ENCODE measurements at regions not wholly inside any gene's neighbourhood (a gene's known extent, or its start where the extent isn't known, plus 50 kb on each side); places are given as distances from the start of the nearest gene placed in this dataset.
"Not testable (repeated sequence)": the region's sequence is repeated elsewhere in the genome, so short reads cannot be mapped to it uniquely, and the experiment has no call there.

- intact Hi-C loops (cut with DNase I), result no loop called here
- ATAC-seq (no peak), DNase-seq (ENCODE audit: missing footprints) (no peak)
Measured at GRCh38 chr6:94902974-94903628, 674.2 kb upstream of the MANEA start.

- no peak for ATAC-seq
- no peak for DNase-seq (ENCODE audit: missing footprints)
- intact Hi-C loops (cut with DNase I), result no loop called here
Measured at GRCh38 chr6:94899191-94899590, 678.1 kb upstream of the MANEA start.

GRCh38 chr6:94894300-94894699, 683.0 kb upstream of the MANEA start:
- DNase-seq (ENCODE audit: missing footprints) (no peak), ATAC-seq (no peak)
- intact Hi-C loops (cut with DNase I), result no loop called here

GRCh38 chr6:94893327-94893726, 684.0 kb upstream of the MANEA start:
- intact Hi-C loops (cut with DNase I), result no loop called here
- DNase-seq (ENCODE audit: missing footprints), result no peak
- no peak for ATAC-seq

GRCh38 chr6:94873819-94874218, 703.5 kb upstream of the MANEA start:
- DNase-seq (ENCODE audit: missing footprints); ATAC-seq; intact Hi-C loops (cut with DNase I): not testable (repeated sequence)

GRCh38 chr6:94862112-94862511, 715.2 kb upstream of the MANEA start:
- DNase-seq (ENCODE audit: missing footprints) (no peak), ATAC-seq (no peak)
- intact Hi-C loops (cut with DNase I), result no loop called here

- DNase-seq (ENCODE audit: missing footprints), result no peak
- intact Hi-C loops (cut with DNase I), result no loop called here
- no peak for ATAC-seq
Measured at GRCh38 chr6:94859924-94860323, 717.4 kb upstream of the MANEA start.

- intact Hi-C loops (cut with DNase I); DNase-seq (ENCODE audit: missing footprints); ATAC-seq: not testable (repeated sequence)
Measured at GRCh38 chr6:94856999-94857398, 720.3 kb upstream of the MANEA start.

GRCh38 chr6:94851329-94851728, 726.0 kb upstream of the MANEA start:
- DNase-seq (ENCODE audit: missing footprints); ATAC-seq; intact Hi-C loops (cut with DNase I): not testable (repeated sequence)

GRCh38 chr6:94845742-94846141, 731.6 kb upstream of the MANEA start:
- intact Hi-C loops (cut with DNase I), result no loop called here
- DNase-seq (ENCODE audit: missing footprints) (no peak), ATAC-seq (no peak)

GRCh38 chr6:94835264-94835663, 742.1 kb upstream of the MANEA start:
- intact Hi-C loops (cut with DNase I), result no loop called here
- no peak for DNase-seq (ENCODE audit: missing footprints)
- no peak for ATAC-seq

- intact Hi-C loops (cut with DNase I), result no loop called here
- DNase-seq (ENCODE audit: missing footprints) (no peak), ATAC-seq (no peak)
Measured at GRCh38 chr6:94813806-94814205, 763.5 kb upstream of the MANEA start.

- intact Hi-C loops (cut with DNase I), result no loop called here
- DNase-seq (ENCODE audit: missing footprints) (no peak), ATAC-seq (no peak)
Measured at GRCh38 chr6:94801344-94801743, 776.0 kb upstream of the MANEA start.

GRCh38 chr6:94785514-94785913, 791.8 kb upstream of the MANEA start:
- intact Hi-C loops (cut with DNase I), result no loop called here
- DNase-seq (ENCODE audit: missing footprints) (no peak), ATAC-seq (no peak)

GRCh38 chr6:94785081-94785480, 792.3 kb upstream of the MANEA start:
- DNase-seq (ENCODE audit: missing footprints); intact Hi-C loops (cut with DNase I); ATAC-seq: not testable (repeated sequence)

GRCh38 chr6:94769197-94769596, 808.1 kb upstream of the MANEA start:
- DNase-seq (ENCODE audit: missing footprints) (no peak), ATAC-seq (no peak)
- intact Hi-C loops (cut with DNase I), result no loop called here

- DNase-seq (ENCODE audit: missing footprints) (no peak), ATAC-seq (no peak)
- intact Hi-C loops (cut with DNase I), result no loop called here
Measured at GRCh38 chr6:94751641-94752329, 825.5 kb upstream of the MANEA start.

- ATAC-seq, result no peak
- DNase-seq (ENCODE audit: missing footprints), result no peak
- intact Hi-C loops (cut with DNase I), result no loop called here
Measured at GRCh38 chr6:94736236-94736635, 841.1 kb upstream of the MANEA start.

- DNase-seq (ENCODE audit: missing footprints), result no peak
- no peak for ATAC-seq
- intact Hi-C loops (cut with DNase I), result no loop called here
Measured at GRCh38 chr6:94735270-94735669, 842.1 kb upstream of the MANEA start.

GRCh38 chr6:94734751-94735150, 842.6 kb upstream of the MANEA start:
- ATAC-seq, result no peak
- intact Hi-C loops (cut with DNase I), result no loop called here
- no peak for DNase-seq (ENCODE audit: missing footprints)

GRCh38 chr6:94733066-94733465, 844.3 kb upstream of the MANEA start:
- no peak for ATAC-seq
- no peak for DNase-seq (ENCODE audit: missing footprints)
- intact Hi-C loops (cut with DNase I), result no loop called here
